ENCODE measurements at regions not wholly inside any gene's neighbourhood (a gene's known extent, or its start where the extent isn't known, plus 50 kb on each side); places are given as distances from the start of the nearest gene placed in this dataset.

- Histone ChIP-seq H3K27me3 (ENCODE audit: insufficient read depth, low read length) (no peaks in the 10 kb centered on the region), H3K27ac (ENCODE audit: low read depth, low read length) (peak overlapping the region; percentile 55), H4K8ac (ENCODE audit: low read depth, low read length) (no peak overlapping the region), H2BK120ac (ENCODE audit: insufficient read depth, low read length, poor library complexity) (no peak overlapping the region), H2BK12ac (ENCODE audit: low read length) (peak overlapping the region; percentile 10), H3K4me2 (ENCODE audit: low read length) (no peak overlapping the region), H3K18ac (ENCODE audit: low read length) (no peak overlapping the region), H3K79me2 (ENCODE audit: control insufficient read depth, insufficient read depth, low read length, poor library complexity) (no peaks in the 10 kb centered on the region), H3K4ac (ENCODE audit: low read depth, low read length) (no peak overlapping the region), H3K14ac (ENCODE audit: low read length) (no peak overlapping the region), H3K79me1 (ENCODE audit: low read length) (peaks cover 12% of the 10 kb centered on the region), H3K36me3 (ENCODE audit: control insufficient read depth in 1 of 2, insufficient read depth in 2 of 2, low read length in 2 of 2) (no peaks in the 10 kb centered on the region), H2AK5ac (ENCODE audit: low read length) (no peak overlapping the region), H2BK5ac (ENCODE audit: low read depth, low read length, poor library complexity) (no peak overlapping the region), H4K12ac (ENCODE audit: low read depth, low read length) (no peak overlapping the region), H3K9ac (ENCODE audit: low read length) (no peak overlapping the region), H3K4me1 (ENCODE audit: control insufficient read depth in 1 of 2, insufficient read depth in 2 of 2, low read length in 2 of 2) (peaks cover 5 to 11% of the 10 kb centered on the region in 2 experiments), H3K9me3 (ENCODE audit: insufficient read depth, low read depth, low read length) (peaks cover 1% of the 10 kb centered on the region), H4K91ac (ENCODE audit: low read depth, low read length) (no peak overlapping the region), H2AFZ (ENCODE audit: insufficient read depth, low read length, poor library complexity) (no peak overlapping the region), H3K4me3 (ENCODE audit: low read depth, low read length) (no peak overlapping the region), H3K23ac (ENCODE audit: low read length) (no peak overlapping the region)
- DNase-seq: peak; percentile 53 to 80
- no CpG with 5 or more reads among the region's 4 CpGs for WGBS (ENCODE audit: extremely low coverage, insufficient coverage, insufficient read length)
Observed at GRCh38 chr4:56739066-56739777, 58.1 kb upstream of the HOPX start.

DNA sequence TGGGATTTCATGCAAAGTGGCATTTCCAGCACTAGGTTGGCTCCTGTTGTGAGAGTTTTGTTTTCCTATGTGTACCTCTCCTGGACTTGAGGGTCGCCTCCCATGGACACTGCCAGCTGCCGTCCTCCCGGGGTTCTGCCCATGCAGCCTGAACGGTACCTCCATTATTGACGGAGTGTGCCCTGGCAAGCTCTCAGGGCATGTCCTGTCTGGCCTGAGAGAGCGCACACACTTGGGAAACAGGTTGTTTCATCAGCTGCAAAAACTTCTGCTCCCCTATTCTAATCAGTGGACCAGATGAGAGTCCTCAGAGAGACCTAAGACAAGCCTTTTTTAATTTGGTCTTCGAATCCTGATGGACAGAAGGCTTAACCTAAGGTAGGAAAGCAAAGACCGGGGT, 56.6 kb upstream of the HOPX start:
- H4K12ac ChIP-seq (ENCODE audit: low read depth, low read length): no peak overlapping the region
- peaks cover 1% of the 10 kb centered on the region for H3K9me3 ChIP-seq (ENCODE audit: insufficient read depth, low read depth, low read length)
- peaks cover 9% of the 10 kb centered on the region for H3K79me1 ChIP-seq (ENCODE audit: low read length)
- no peak overlapping the region for H2BK5ac ChIP-seq (ENCODE audit: low read depth, low read length, poor library complexity)
- no peak overlapping the region for H3K4me3 ChIP-seq (ENCODE audit: low read depth, low read length)
- no peak overlapping the region for H3K27ac ChIP-seq (ENCODE audit: low read depth, low read length)
- no CpG with 5 or more reads among the region's 8 CpGs for WGBS (ENCODE audit: extremely low coverage, insufficient coverage, insufficient read length)
- no peak overlapping the region for H2BK120ac ChIP-seq (ENCODE audit: insufficient read depth, low read length, poor library complexity)
- no peak overlapping the region for H3K4ac ChIP-seq (ENCODE audit: low read depth, low read length)
- no peak overlapping the region for H3K18ac ChIP-seq (ENCODE audit: low read length)
- H3K4me1 ChIP-seq (ENCODE audit: control insufficient read depth in 1 of 2, insufficient read depth in 2 of 2, low read length in 2 of 2): peaks cover 5 to 8% of the 10 kb centered on the region in 2 experiments
- H3K27me3 ChIP-seq (ENCODE audit: insufficient read depth, low read length): no peaks in the 10 kb centered on the region
- H3K14ac ChIP-seq (ENCODE audit: low read length): no peak overlapping the region
- no peak overlapping the region for H4K8ac ChIP-seq (ENCODE audit: low read depth, low read length)
- no peak overlapping the region for H2AK5ac ChIP-seq (ENCODE audit: low read length)
- H3K23ac ChIP-seq (ENCODE audit: low read length): no peak overlapping the region
- H3K4me2 ChIP-seq (ENCODE audit: low read length): no peak overlapping the region
- DNase-seq: no peak
- no peaks in the 10 kb centered on the region for H3K36me3 ChIP-seq (ENCODE audit: control insufficient read depth in 1 of 2, insufficient read depth in 2 of 2, low read length in 2 of 2)
- H3K9ac ChIP-seq (ENCODE audit: low read length): no peak overlapping the region
- H2BK12ac ChIP-seq (ENCODE audit: low read length): no peak overlapping the region
- no peak overlapping the region for H2AFZ ChIP-seq (ENCODE audit: insufficient read depth, low read length, poor library complexity)
- H3K79me2 ChIP-seq (ENCODE audit: control insufficient read depth, insufficient read depth, low read length, poor library complexity): no peaks in the 10 kb centered on the region
- H4K91ac ChIP-seq (ENCODE audit: low read depth, low read length): no peak overlapping the region

DNA sequence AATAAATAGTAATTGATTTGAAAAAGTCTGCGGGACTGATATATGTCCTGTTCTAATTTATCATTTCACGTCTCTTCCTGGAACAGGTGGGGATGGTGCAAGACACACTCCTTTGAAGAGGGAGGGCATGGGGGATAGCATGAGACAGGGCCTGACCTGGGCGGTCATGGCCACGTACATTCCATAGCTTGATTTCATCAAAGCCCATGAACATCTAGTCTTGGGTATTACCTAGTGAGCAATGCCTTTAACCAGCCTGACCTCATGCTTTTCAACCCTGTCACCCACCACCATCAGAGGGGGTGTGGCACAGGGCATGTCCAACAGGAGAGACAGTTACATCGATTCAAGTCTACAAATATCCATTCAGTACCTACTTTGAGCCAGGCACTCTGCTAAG, 52.3 kb upstream of the HOPX start:
- H3K27me3 ChIP-seq (ENCODE audit: insufficient read depth, low read length): no peaks in the 10 kb centered on the region
- H3K79me1 ChIP-seq (ENCODE audit: low read length): peaks cover 4% of the 10 kb centered on the region
- H2BK12ac ChIP-seq (ENCODE audit: low read length): no peak overlapping the region
- H3K36me3 ChIP-seq (ENCODE audit: control insufficient read depth in 1 of 2, insufficient read depth in 2 of 2, low read length in 2 of 2): no peaks in the 10 kb centered on the region
- H3K4me2 ChIP-seq (ENCODE audit: low read length): no peak overlapping the region
- H3K18ac ChIP-seq (ENCODE audit: low read length): no peak overlapping the region
- no peak overlapping the region for H2AFZ ChIP-seq (ENCODE audit: insufficient read depth, low read length, poor library complexity)
- H3K4ac ChIP-seq (ENCODE audit: low read depth, low read length): no peak overlapping the region
- no peaks in the 10 kb centered on the region for H3K79me2 ChIP-seq (ENCODE audit: control insufficient read depth, insufficient read depth, low read length, poor library complexity)
- H3K9me3 ChIP-seq (ENCODE audit: insufficient read depth, low read depth, low read length): peaks cover 1% of the 10 kb centered on the region
- H3K23ac ChIP-seq (ENCODE audit: low read length): no peak overlapping the region
- no peak overlapping the region for H3K27ac ChIP-seq (ENCODE audit: low read depth, low read length)
- no peak overlapping the region for H4K12ac ChIP-seq (ENCODE audit: low read depth, low read length)
- H4K91ac ChIP-seq (ENCODE audit: low read depth, low read length): no peak overlapping the region
- no peak overlapping the region for H3K9ac ChIP-seq (ENCODE audit: low read length)
- H3K4me3 ChIP-seq (ENCODE audit: low read depth, low read length): no peak overlapping the region
- H3K14ac ChIP-seq (ENCODE audit: low read length): no peak overlapping the region
- WGBS (ENCODE audit: extremely low coverage, insufficient coverage, insufficient read length): no CpG with 5 or more reads among the region's 5 CpGs
- peak; percentile 94 to 96 for DNase-seq
- H2BK120ac ChIP-seq (ENCODE audit: insufficient read depth, low read length, poor library complexity): no peak overlapping the region
- H2BK5ac ChIP-seq (ENCODE audit: low read depth, low read length, poor library complexity): no peak overlapping the region
- H4K8ac ChIP-seq (ENCODE audit: low read depth, low read length): no peak overlapping the region
- no peaks in the 10 kb centered on the region for H3K4me1 ChIP-seq (ENCODE audit: control insufficient read depth in 1 of 2, insufficient read depth in 2 of 2, low read length in 2 of 2)
- no peak overlapping the region for H2AK5ac ChIP-seq (ENCODE audit: low read length)

DNA sequence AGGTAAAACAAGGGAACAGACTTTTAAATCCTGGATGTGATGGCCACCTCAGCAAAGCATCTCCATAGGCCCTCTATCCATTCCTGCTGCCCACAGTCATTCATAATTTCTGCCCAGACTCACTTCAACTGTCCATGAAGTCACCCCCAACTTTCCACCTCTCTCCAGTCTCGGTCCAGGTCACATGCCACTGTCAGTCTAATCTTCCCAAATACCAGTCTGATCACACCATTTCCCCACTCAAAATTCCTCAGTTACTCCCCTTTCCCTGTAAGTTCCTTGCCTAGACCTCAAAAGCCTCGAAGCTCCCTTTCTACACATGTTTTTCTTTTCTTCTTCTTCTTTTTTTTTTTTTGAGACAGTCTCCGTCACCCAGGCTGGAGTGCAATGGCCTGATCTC, 51.2 kb upstream of the HOPX start:
- H4K8ac ChIP-seq (ENCODE audit: low read depth, low read length): no peak overlapping the region
- H3K9ac ChIP-seq (ENCODE audit: low read length): no peak overlapping the region
- H3K36me3 ChIP-seq (ENCODE audit: control insufficient read depth in 1 of 2, insufficient read depth in 2 of 2, low read length in 2 of 2): no peaks in the 10 kb centered on the region
- no CpG with 5 or more reads among the region's 3 CpGs for WGBS (ENCODE audit: extremely low coverage, insufficient coverage, insufficient read length)
- H2BK12ac ChIP-seq (ENCODE audit: low read length): no peak overlapping the region
- no peak overlapping the region for H3K4me2 ChIP-seq (ENCODE audit: low read length)
- H2BK120ac ChIP-seq (ENCODE audit: insufficient read depth, low read length, poor library complexity): no peak overlapping the region
- H3K18ac ChIP-seq (ENCODE audit: low read length): no peak overlapping the region
- no peak overlapping the region for H3K23ac ChIP-seq (ENCODE audit: low read length)
- no peaks in the 10 kb centered on the region for H3K27me3 ChIP-seq (ENCODE audit: insufficient read depth, low read length)
- H2AFZ ChIP-seq (ENCODE audit: insufficient read depth, low read length, poor library complexity): no peak overlapping the region
- no peak overlapping the region for H2BK5ac ChIP-seq (ENCODE audit: low read depth, low read length, poor library complexity)
- no peak overlapping the region for H4K12ac ChIP-seq (ENCODE audit: low read depth, low read length)
- H3K4ac ChIP-seq (ENCODE audit: low read depth, low read length): no peak overlapping the region
- H3K79me2 ChIP-seq (ENCODE audit: control insufficient read depth, insufficient read depth, low read length, poor library complexity): no peaks in the 10 kb centered on the region
- H2AK5ac ChIP-seq (ENCODE audit: low read length): no peak overlapping the region
- no peak overlapping the region for H3K27ac ChIP-seq (ENCODE audit: low read depth, low read length)
- peaks cover 1% of the 10 kb centered on the region for H3K9me3 ChIP-seq (ENCODE audit: insufficient read depth, low read depth, low read length)
- no peak overlapping the region for H3K4me3 ChIP-seq (ENCODE audit: low read depth, low read length)
- no peak for DNase-seq
- H3K14ac ChIP-seq (ENCODE audit: low read length): no peak overlapping the region
- H4K91ac ChIP-seq (ENCODE audit: low read depth, low read length): no peak overlapping the region
- H3K79me1 ChIP-seq (ENCODE audit: low read length): no peaks in the 10 kb centered on the region
- H3K4me1 ChIP-seq (ENCODE audit: control insufficient read depth in 1 of 2, insufficient read depth in 2 of 2, low read length in 2 of 2): no peaks in the 10 kb centered on the region

Measured in trophoblast cell (in vitro differentiated cells and primary cell).